GM12891 (cell line): ENCODE measurements at regions not wholly inside any gene's neighbourhood (a gene's known extent, or its start where the extent isn't known, plus 50 kb on each side); places are given as distances from the start of the nearest gene placed in this dataset.

ENCODE experiments used
- PAX5 ChIP-seq: IDR thresholded peaks from 2 replicates; pipeline ENCODE4 v1.6.1; 2011; ENCODE audit warnings: low read length, moderate library complexity, mild to moderate bottlenecking; ENCODE audit not compliant: insufficient read depth, severe bottlenecking
- POLR2A ChIP-seq: IDR thresholded peaks from 2 replicates; pipeline ENCODE4 v1.6.1; 2011; ENCODE audit warnings: low read depth, low read length, control low read depth
- POLR2AphosphoS5 ChIP-seq: IDR thresholded peaks from 2 replicates; pipeline ENCODE4 v1.6.1; 2011; ENCODE audit warnings: low read depth, low read length, control low read depth
- TAF1 ChIP-seq: IDR thresholded peaks from 2 replicates; pipeline ENCODE4 v1.6.1; 2011; ENCODE audit warnings: low read depth, low read length, control low read depth

- TF ChIP-seq TAF1 = no peak
- TF ChIP-seq POLR2AphosphoS5 = no peak
- TF ChIP-seq POLR2A = no peak
- no peak for TF ChIP-seq PAX5
These were observed 136.7 kb downstream of the IRS2 start for GRCh38 chr13:109649713-109650112.
